ENCODE measurements at regions not wholly inside any gene's neighbourhood (a gene's known extent, or its start where the extent isn't known, plus 50 kb on each side); places are given as distances from the start of the nearest gene placed in this dataset.

DNA sequence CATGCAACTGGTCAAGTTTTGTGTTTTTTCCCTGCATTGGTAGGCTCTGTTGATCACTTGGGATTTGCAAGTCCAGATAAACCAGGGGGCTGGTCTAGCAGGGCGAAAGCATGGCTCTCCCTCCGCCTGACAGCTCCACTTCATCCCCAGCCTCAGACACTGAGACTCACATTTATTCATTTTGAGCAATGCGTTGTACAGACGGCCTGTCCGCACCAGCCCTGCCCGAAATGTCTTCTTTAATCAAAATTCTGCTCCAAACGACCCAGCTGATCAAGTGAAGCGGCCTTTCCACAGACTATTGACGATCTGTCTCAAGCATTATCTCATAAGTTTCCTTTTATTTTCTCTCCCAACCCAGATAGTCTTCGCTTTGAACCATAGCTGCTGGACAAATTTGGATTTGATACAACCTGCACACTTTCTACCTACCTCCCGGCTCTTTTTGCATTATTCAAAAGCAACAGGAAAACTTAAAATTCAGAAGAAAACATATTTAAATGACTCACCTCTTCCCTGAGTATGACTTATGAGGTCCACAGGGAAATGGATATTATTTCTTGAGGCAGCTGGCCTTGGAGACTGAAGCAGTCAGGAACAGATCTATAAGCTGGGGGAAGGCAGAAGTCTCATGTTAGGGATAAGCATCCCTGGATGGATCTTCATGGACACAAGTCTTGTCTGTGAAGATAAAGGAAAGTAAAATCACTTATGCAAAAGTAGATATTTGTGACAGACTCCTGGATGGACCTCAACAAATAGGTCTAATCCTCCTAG lies 498.9 kb upstream of the MGMT start:
- Histone ChIP-seq H3K9me3 (ENCODE audit: low read length) (no peaks in the 10 kb centered on the region), H3K79me2 (ENCODE audit: insufficient read depth, low read length) (no peaks in the 10 kb centered on the region), H3K4me3 (ENCODE audit: low read depth, low read length, poor library complexity, severe bottlenecking) (no peak overlapping the region), H3K4me1 (ENCODE audit: insufficient read depth, low read length, severe bottlenecking) (no peaks in the 10 kb centered on the region), H2AFZ (ENCODE audit: low read length) (no peak overlapping the region), H4K20me1 (ENCODE audit: insufficient read depth, low read length) (no peaks in the 10 kb centered on the region), H3K36me3 (ENCODE audit: insufficient read depth, low read length) (no peaks in the 10 kb centered on the region), H3K27ac (ENCODE audit: low read depth, low read length, poor library complexity, severe bottlenecking) (no peak overlapping the region), H3K27me3 (ENCODE audit: insufficient read depth, low read length) (no peaks in the 10 kb centered on the region), H3K9ac (ENCODE audit: low read length) (no peak overlapping the region), H3K4me2 (ENCODE audit: low read length) (no peak overlapping the region), H3F3A (ENCODE audit: insufficient read depth, low read length) (no peaks in the 10 kb centered on the region), H3K9me2 (ENCODE audit: low read depth, low read length) (no peaks in the 10 kb centered on the region)
- TF ChIP-seq EZH2 (IDR thresholded peaks at IDR 0.05; ENCODE audit: borderline replicate concordance, low read length), result no peak
- TF ChIP-seq, protein P1, sequence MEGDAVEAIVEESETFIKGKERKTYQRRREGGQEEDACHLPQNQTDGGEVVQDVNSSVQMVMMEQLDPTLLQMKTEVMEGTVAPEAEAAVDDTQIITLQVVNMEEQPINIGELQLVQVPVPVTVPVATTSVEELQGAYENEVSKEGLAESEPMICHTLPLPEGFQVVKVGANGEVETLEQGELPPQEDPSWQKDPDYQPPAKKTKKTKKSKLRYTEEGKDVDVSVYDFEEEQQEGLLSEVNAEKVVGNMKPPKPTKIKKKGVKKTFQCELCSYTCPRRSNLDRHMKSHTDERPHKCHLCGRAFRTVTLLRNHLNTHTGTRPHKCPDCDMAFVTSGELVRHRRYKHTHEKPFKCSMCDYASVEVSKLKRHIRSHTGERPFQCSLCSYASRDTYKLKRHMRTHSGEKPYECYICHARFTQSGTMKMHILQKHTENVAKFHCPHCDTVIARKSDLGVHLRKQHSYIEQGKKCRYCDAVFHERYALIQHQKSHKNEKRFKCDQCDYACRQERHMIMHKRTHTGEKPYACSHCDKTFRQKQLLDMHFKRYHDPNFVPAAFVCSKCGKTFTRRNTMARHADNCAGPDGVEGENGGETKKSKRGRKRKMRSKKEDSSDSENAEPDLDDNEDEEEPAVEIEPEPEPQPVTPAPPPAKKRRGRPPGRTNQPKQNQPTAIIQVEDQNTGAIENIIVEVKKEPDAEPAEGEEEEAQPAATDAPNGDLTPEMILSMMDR (IDR thresholded peaks at IDR 0.05; ENCODE audit: low read length), result no peak

DNA sequence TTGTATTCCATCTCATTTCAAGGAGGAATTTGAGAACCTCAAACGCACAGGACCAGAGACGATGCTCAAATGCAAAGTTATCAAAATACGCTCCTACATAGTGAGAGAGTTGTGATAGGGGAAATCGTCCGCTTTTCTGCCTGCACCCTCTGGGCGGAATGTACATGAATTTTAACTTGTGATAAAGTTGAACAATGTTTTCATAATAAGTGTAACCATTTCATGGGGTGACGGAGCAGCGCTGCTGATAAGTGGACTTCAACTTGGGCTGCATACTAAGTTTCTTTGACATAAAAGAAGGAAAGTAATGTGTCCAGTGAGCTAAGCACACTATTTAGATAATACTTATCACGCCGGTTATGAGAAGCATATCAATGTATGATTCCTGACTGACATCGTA lies 497.5 kb upstream of the MGMT start:
- no peaks in the 10 kb centered on the region for H3K79me2 ChIP-seq (ENCODE audit: insufficient read depth, low read length)
- no peak overlapping the region for H2AFZ ChIP-seq (ENCODE audit: low read length)
- H3K27me3 ChIP-seq (ENCODE audit: insufficient read depth, low read length), result no peaks in the 10 kb centered on the region
- no peak for TF ChIP-seq EZH2 (IDR thresholded peaks at IDR 0.05; ENCODE audit: borderline replicate concordance, low read length)
- TF ChIP-seq, protein P1 (IDR thresholded peaks at IDR 0.05; ENCODE audit: low read length), result no peak
- H3K4me1 ChIP-seq (ENCODE audit: insufficient read depth, low read length, severe bottlenecking), result no peaks in the 10 kb centered on the region
- no peak overlapping the region for H3K4me2 ChIP-seq (ENCODE audit: low read length)
- no peak overlapping the region for H3K9ac ChIP-seq (ENCODE audit: low read length)
- H3K9me3 ChIP-seq (ENCODE audit: low read length), result no peaks in the 10 kb centered on the region
- H4K20me1 ChIP-seq (ENCODE audit: insufficient read depth, low read length), result no peaks in the 10 kb centered on the region
- H3F3A ChIP-seq (ENCODE audit: insufficient read depth, low read length), result no peaks in the 10 kb centered on the region
- H3K36me3 ChIP-seq (ENCODE audit: insufficient read depth, low read length), result no peaks in the 10 kb centered on the region
- H3K27ac ChIP-seq (ENCODE audit: low read depth, low read length, poor library complexity, severe bottlenecking), result no peak overlapping the region
- H3K9me2 ChIP-seq (ENCODE audit: low read depth, low read length), result no peaks in the 10 kb centered on the region
- no peak overlapping the region for H3K4me3 ChIP-seq (ENCODE audit: low read depth, low read length, poor library complexity, severe bottlenecking)

DNA sequence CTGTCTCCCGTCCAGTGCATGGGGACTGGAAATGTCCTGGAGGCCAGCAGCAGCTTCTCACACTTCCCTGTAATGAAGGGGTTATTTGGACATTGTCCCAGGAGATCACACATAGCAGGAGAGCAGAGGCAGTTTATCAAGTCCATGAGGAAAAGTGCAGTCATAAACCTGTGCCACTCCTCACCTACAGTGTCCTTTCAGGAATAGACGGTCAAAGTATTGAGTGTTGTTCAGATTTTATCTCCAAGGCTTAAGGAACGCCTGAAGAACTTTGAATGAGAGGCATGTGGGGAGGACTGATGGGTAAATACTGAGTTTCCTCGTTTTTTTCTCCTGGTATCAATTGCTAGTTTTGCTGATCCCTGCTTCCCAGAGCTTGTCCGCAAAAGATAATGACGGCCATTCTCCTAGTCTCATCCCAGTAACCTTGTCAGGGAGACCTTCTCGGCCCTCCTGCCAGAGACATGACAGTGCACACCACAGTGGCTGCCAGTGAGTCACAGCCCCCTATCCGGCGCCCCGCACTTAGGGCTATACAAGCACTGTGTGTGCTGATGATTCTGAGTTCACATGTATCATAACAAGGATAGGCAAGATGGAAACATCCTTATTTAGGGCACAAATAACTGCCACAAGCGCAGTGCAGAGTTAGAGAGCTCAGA lies 495.5 kb upstream of the MGMT start:
- no peaks in the 10 kb centered on the region for H3K27me3 ChIP-seq (ENCODE audit: insufficient read depth, low read length)

More for the DNA sequence above, 495.5 kb upstream of the MGMT start:
- Histone ChIP-seq H3K9ac (ENCODE audit: low read length) (no peak overlapping the region), H4K20me1 (ENCODE audit: insufficient read depth, low read length) (no peaks in the 10 kb centered on the region), H3K79me2 (ENCODE audit: insufficient read depth, low read length) (no peaks in the 10 kb centered on the region), H3K9me3 (ENCODE audit: low read length) (no peaks in the 10 kb centered on the region), H3K4me1 (ENCODE audit: insufficient read depth, low read length, severe bottlenecking) (no peaks in the 10 kb centered on the region), H3K4me2 (ENCODE audit: low read length) (no peak overlapping the region), H3K4me3 (ENCODE audit: low read depth, low read length, poor library complexity, severe bottlenecking) (no peak overlapping the region), H3K9me2 (ENCODE audit: low read depth, low read length) (no peaks in the 10 kb centered on the region), H2AFZ (ENCODE audit: low read length) (no peak overlapping the region), H3F3A (ENCODE audit: insufficient read depth, low read length) (no peaks in the 10 kb centered on the region), H3K36me3 (ENCODE audit: insufficient read depth, low read length) (no peaks in the 10 kb centered on the region), H3K27ac (ENCODE audit: low read depth, low read length, poor library complexity, severe bottlenecking) (no peak overlapping the region)
- TF ChIP-seq, protein P1 (IDR thresholded peaks at IDR 0.05; ENCODE audit: low read length), result no peak
- no peak for TF ChIP-seq EZH2 (IDR thresholded peaks at IDR 0.05; ENCODE audit: borderline replicate concordance, low read length)
